HG03457 (cell line): ENCODE measurements at regions not wholly inside any gene's neighbourhood (a gene's known extent, or its start where the extent isn't known, plus 50 kb on each side); places are given as distances from the start of the nearest gene placed in this dataset.
"Not testable (repeated sequence)": the region's sequence is repeated elsewhere in the genome, so short reads cannot be mapped to it uniquely, and the experiment has no call there.

Experiments used
- ATAC-seq: cut with Tn5 transposase; IDR thresholded peaks from one replicate; pipeline ENCODE4 v1.9.1; 2021; ENCODE audit warnings: moderate number of reproducible peaks; ENCODE audit not compliant: unreplicated experiment

DNA sequence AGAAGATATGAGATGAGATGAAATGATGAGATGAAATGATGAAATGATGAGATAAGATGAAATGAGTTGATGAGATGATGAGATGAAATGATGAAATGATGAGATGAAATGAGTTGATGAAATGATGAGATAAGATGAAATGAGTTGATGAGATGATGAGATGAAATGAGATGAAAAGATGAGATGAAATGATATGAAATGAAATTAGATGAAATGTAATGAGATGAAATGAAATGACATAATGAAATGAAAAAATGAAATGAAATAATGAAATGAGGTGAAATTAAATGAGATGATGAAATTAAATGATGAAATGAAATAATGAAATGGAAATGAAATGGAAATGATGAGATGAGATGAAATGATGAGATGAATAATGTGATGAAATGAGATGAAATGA lies 231.6 kb downstream of the GOLGA6L6 start:
- ATAC-seq, result not testable (repeated sequence)

DNA sequence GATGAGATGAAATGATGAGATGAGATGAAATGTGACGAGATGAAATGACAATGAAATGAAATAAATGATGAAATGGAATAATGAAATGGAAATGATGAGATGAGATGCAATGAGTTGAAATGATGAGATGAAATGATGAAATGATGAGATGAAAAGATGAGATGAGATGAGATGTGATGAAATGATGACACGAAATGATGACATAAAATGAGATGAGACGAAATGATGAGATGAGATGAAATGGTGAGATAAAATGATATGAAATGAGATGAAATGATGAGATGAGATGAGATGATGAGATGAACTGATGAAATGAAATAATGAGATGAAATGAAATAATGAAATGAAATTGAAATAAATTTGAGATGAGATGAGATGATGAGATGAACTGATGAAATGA lies 232.2 kb downstream of the GOLGA6L6 start:
- ATAC-seq, result not testable (repeated sequence)

DNA sequence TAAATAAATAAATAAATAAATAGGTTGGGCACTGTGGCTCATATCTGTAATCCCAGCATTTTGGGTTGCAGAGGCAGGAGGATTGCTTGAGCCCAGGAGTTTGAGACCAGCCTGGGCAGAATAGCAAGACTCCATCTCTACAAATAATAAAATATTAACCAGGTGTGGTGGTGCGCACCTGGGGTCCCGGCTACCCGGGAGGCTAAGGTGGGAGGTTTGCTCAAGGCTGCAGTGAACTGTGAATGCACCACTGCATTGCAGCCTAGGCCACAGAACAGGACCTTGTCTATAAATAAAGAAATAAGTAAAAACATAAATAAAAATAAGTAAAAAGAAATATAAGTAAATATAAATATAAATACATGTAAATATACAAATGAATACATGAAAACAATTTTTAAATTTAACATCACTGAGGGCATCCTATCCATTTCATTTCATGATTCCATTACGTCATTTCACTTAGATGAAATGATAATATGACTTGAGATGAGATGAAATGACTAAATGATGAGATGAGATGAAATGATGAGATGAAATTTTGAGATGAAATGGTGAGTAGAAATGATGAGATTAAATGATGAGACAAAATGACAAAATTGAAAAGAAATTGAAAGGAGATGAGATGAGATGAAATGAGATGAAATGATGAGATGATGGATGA lies 233.4 kb downstream of the GOLGA6L6 start:
- not testable (repeated sequence) for ATAC-seq

DNA sequence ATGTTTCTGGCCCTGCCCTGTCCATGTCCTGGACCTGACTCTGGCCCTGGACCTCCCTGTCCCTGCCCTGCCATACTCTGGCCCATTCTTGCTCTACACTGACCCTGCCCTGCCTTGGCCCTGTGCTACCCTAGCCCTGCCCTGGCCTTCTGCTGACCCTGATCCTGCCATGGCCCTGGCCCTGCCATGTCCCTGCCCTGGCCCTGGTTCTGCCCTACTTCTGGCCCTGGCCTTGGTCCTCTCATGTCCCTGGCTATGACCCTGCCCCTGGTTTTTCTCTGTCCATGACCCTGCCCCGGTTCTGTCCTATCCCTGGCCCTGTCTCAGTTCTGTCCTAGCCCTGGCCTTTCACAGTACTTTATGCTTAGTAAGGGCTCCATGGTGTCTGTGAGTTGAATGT lies 234.5 kb downstream of the GOLGA6L6 start:
- ATAC-seq, result not testable (repeated sequence)

DNA sequence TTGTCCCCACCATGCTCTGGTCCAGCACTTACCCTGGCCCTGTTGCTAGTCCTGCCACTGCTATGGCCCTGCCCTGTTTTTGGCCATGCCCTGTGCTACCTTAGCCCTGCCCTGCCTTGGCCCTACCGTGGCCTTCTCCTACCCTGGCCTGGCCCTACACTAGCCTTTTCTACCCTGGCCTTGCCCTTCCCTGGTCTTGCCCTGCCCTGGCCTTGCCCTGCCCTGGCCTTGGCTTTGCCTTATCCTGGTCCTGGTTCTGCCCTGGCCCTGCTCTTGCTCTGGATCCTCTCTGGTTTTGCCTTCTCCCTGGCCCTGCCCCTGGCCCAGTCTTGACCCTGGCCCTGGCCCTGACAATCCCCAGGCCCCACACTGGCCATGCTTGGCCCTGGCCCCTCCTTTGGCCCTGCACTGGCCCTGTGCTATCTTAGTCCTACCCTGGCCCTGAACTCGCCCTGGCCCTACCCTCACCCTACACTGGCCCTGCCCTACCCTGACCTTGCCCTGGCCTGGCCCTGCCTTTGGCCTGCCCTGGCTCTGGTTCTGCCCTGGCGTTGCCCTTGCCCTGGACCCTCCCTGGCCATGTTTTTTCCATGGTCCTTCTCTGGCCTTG lies 235.0 kb downstream of the GOLGA6L6 start:
- ATAC-seq, result not testable (repeated sequence)

- ATAC-seq, result not testable (repeated sequence)
Measured at GRCh38 chr15:20305912-20306311, 235.7 kb downstream of the GOLGA6L6 start.

DNA sequence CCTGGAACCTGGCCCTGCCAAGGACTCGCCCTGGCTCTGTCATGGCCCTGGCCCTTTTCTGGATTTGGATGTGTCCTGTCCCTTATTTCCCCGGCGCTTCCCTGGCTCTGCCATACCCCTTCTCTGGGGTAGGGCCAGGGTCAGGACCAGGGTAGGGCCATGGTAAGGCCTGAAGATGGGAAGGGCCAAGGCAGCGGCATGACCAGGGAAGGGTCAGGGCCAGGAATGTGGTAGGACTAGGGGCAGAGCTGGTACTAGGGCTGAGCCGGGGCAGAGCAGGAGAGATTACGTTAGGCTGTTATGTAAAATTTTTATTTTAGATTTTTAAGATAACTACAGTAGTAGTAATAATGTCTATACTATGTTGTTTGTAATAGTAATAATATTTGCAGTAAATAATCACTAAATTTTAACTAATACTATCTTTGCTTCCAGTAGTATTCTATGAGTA lies 236.6 kb downstream of the GOLGA6L6 start:
- not testable (repeated sequence) for ATAC-seq

- not testable (repeated sequence) for ATAC-seq
Measured at GRCh38 chr15:20304282-20305014, 237.2 kb downstream of the GOLGA6L6 start.

- not testable (repeated sequence) for ATAC-seq
Measured at GRCh38 chr15:20303248-20304171, 238.1 kb downstream of the GOLGA6L6 start.

DNA sequence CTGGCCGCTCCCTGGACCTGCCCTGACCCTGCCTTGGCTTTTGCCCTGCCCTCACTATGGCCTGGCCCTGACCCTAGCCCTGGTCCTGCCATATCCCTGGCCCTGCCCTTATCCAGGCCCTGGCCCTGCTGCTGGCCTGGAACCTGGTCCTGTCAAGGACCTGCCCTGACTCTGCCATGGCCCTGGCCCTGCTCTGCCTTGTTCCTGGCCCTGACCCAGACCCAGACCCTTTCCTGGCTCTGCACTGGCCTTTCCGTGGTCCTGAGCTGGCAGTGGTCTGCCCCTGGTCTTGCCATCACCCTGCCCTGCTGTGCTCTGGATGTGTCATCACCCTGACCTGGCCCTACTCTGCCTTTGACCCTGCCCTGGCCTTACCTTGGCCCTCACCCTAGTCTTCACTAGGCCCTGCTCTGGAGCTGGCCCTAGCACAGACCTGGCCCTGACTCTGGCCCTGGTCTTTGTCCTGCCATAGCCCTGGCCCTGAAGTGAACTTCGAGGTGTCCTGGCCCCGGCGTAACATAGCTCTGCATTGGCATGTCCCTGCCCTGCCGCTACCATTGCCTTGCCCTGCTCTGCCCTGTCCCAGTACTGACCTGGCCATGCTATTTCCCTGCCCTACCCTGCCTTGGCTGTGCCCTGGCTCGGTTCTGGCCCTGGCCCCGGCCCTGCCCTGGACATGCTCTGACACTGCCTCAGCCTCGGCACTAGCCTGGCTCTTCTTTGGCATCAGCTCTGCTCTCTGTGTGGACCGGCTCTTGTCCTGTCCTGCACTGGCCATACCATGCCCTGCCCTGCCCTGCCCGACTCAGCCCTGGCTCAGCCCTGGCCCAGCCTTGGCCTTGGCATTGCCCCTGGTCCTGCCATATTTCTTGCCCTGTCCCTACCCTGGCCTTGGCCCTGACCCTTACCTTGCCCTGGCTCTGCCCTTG lies 239.2 kb downstream of the GOLGA6L6 start:
- not testable (repeated sequence) for ATAC-seq

GRCh38 chr15:20301471-20302081 lies 240.0 kb downstream of the GOLGA6L6 start:
- not testable (repeated sequence) for ATAC-seq

DNA sequence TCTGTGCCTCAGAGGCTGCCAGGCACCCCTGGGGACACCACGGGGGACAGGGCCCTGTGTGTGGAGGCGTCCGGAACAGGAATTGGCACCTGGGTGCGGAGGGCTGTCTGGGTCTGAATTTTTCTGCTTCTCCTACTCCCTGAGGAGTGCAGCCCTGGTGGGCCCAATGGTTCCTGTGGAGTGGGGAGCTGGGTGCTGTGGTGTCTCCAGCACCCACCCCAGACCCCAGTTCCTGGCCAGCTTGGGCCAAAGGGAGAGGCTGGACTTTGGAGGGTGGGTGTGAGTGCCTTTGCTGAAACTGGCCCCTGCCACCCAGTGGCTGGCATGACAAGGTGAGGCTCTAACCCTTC lies 240.6 kb downstream of the GOLGA6L6 start:
- not testable (repeated sequence) for ATAC-seq

DNA sequence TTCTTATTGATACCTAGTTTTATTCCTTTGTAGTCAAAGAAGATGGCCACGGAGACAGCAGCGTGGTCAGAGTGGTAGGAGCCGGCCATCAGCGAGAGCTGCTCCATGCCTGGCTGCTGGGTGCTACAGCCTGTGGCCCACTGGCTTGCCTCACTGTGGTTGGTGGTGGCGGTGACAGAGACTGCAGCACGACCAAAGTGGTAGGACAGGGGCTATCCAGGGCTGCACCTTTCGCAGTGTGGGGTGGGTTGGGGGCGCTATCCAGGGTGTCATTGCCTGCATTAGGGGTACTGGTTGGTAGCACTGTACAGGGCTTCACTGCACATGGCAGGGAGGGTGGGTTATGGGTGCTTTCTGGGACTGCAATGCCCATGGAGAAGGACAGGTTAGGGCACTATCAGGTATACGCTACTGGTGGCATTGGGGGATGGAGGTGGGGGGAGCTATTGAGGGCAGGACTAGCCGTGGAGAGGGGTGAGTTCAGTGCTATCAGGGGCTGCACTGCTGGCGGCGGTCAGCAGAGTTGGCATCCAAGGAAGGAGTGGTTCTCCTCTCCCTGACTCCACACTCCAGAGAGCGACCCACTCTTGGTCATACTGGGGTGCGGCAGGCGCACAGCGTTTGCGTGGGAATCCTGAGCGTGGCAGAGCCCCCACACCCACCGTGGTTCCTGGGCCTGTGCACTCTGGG lies 241.1 kb downstream of the GOLGA6L6 start:
- ATAC-seq, result not testable (repeated sequence)

DNA sequence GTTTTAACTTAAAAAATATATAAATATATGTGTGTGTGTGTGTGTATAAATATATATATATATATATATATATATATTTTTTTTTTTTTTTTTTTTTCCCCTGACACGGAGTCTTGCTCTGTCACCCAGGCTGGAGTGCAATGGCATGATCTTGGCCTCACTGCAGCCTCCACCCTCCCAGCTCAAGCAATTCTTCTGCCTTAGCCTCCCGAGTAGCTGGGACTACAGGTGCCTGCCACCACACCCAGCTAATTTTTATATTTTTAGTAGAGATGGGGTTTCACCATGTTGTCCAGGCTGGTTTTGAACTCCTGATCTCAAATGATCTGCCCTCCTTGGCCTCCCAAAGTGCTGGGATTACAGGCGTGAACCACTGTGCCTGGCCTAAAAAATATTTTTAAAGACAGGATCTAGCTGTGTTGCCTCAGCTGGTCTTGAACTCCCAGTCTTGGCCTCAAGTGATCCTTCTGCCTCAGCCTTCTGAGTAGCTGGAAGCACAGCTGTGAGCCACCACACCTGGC lies 243.9 kb downstream of the GOLGA6L6 start:
- not testable (repeated sequence) for ATAC-seq

DNA sequence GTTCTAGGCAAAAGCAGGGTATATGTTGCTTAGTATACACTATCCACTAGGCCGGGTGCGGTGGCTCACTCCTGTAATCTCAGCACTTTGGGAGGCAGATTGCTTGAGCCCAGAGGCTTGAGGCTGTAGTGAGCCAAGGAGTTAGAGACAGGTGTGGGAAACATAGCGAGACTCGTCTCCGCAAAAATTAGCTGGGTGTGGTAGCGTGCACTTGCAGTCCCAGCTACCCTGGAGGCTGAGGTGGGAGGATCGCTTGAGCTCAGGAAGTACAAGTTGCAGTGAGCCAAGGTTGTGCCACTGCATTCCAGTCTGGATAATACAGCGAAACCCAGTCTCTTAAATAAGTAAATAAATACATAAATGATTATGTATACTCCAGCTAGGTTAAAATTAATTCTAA lies 245.3 kb downstream of the GOLGA6L6 start:
- not testable (repeated sequence) for ATAC-seq

DNA sequence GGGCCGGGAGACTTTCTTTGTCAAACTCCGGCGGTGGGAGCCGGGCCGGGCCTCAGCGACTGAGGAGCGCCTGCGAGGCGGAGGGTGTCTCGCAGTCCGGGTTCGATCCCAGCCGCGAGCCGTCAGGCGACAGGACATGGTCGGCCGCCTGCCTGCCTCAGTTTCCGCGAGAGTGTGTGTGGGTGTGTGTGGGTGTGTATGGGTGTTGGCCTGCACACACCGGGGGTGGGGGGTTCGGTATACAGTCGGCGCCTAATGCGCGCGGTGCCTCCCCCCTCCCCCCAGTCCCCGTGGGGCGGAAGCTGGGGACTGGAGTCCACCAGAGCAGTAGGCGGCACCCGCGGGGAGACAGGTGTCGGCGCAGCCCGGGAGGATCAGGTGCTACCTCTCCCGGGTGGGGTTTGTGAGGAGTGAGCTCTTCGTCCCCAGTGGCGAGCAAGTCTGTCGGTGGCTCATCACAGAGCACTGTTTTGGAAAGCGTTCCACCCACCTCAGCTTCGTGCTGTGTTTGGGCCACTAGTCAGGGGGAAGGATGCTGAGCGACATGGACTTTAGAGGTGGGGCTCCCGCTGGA lies 246.3 kb downstream of the GOLGA6L6 start:
- ATAC-seq, result no peak

- no peak for ATAC-seq
Measured at GRCh38 chr15:20294651-20295237, 246.9 kb downstream of the GOLGA6L6 start.
